Stimulated activated CD4-positive, alpha-beta T cell treated with anti-CD3 and anti-CD28 coated beads, Interleukin-4, amount 100 ng/mL, for 24 hours (primary cell): ENCODE measurements at regions not wholly inside any gene's neighbourhood (a gene's known extent, or its start where the extent isn't known, plus 50 kb on each side); places are given as distances from the start of the nearest gene placed in this dataset.

Experiments
- DNase-seq: peaks from one replicate; pipeline ENCODE4 v3.0.0-alpha.2; 2020

DNA sequence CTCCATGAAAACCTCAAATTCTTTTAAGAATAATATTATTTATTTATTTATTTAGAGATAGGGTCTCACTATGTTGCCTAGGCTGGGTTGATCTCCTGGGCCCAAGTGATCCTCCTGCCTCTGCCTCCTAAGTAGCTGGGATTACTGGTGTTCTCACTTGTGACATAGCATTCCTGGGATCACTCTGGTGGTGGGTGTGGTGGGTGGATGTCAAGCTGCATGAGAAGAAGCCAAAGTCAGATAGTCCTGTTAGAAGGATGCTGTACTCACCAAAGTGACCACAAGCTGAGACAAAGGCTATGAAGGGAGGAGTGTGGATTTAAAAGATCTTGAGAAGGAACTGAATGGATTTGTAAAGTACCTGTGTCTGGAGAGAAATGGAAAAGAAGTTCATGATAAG, 87.9 kb upstream of the SPON1 start:
- DNase-seq: no peak

GRCh38 chr11:13875643-13876042, 86.9 kb upstream of the SPON1 start:
- DNase-seq: no peak

DNA sequence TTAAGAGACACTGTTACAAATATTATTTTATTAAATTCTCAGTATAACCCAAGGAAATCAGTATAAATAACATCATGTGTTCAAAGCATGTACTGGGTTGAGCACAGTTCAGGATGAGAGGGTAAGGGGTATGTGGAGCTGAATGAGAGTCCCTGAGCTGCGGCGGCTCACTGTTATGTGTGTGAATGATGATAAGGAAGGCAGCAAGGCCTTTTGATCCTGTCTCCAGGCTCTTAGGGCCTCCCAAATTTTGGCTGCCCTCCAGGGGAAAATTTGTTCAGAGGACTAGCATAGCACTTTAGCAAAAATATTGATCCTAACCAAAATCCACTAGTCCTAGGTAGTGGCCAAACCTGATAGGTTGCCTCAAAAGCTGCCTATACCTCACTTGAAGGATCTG, 86.1 kb upstream of the SPON1 start:
- DNase-seq: no peak

DNA sequence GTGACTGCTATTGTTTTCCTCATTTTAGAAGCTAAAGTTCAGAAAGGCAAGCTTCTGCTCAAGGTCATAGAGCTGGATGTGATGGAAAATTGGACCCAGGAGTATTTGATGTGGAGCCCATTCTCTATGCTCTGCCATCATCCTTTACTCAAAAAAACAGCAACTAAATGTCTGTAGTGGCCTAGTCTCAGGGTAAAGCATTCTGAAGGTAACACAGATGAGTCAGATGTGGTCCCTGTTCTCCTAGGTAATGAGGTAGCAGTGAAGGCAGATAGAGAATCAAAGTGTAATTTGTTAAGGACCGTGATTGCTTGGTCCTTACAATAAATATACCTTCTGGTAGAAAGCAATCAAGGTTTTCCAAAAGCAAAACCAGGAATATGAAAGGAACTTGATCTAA, 84.4 kb upstream of the SPON1 start:
- no peak for DNase-seq

DNA sequence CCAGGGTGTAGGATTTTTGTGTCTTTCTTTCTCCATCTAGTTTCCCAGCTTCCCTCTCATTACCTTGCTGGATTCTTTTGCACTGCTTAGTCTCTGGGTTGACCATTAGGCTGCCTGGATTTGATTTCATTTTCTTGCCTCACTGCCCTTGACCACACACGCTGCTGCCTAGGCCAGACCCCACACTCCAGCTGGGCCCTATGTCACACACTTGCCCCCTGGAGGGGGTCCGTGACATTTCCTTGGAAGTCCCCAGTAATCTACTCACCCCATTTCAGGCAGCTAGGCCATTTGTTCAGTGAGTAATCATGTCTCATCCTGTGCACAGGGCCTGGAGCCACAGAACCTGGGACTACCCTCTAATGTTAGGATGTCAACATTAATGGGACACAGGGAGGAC, 81.9 kb upstream of the SPON1 start:
- DNase-seq: no peak

DNA sequence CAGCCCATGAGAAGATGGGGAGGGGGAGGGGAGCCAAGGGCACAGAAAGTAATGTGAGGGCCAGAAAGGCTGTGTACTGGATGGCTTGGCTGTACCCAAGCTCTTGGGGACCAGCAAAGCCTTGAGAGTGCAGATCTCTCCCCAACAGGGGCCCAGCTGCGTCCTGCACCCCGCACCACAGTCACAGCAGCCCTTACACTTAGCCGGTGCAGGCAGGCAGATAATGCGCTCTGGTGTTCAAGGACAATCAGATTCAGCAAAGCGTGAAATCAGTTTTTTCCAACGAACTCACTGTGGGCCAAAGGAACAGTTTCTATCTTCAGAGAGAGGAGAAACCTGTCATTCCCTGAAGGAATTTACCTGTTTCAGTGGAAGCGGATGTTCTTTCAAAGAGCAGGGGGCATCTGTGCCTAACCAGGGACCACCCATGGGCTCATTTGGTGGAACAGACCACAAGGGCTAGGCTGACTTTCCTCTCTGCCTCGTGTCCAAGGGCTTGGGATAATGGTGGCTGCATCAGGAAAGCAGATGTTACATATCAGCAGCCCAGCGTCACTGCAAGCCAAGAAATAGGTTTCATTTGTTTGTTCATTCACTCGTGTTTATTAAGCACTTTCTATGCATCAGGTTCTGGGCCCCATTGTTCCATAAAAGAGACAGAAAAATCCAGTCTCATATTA, 81.2 kb upstream of the SPON1 start:
- DNase-seq: no peak

DNA sequence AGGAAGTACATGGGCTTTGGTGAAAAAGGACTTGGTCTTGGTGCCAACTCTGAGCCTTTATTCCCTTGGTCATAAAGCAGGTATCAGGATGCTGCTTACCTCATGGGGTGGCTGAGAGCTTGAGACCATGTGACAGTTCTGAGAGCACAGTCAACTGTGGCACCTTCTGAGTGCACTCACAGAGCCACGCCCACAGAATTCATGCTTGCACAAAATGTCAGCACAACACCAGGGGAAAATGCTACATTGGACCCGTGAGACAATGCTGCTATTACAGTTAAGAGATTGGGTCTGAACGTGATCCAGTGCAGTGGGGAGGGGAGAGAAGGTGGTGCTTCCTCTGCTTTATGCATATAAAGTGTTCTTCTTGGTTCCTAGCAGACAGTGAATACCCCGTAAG, 79.5 kb upstream of the SPON1 start:
- no peak for DNase-seq

DNA sequence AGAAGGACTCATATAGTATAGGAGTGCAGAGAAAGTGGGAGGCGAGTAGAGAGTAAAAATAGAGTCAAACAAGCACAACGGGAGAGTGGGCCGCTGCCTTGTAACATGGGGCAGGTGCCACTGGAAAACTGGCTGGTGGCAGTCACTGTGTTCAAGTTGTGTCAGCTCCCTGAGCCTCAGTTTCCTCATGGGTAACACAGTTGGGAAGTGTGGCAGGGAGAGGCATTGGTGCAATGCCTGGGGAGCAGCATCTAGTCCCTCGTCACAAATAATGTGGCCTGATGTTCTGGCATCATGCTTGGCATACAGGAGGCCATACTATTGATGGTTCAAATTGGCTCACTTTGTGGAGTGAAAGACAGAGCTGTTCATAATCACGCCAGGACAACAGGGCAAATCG, 78.9 kb upstream of the SPON1 start:
- no peak for DNase-seq

DNA sequence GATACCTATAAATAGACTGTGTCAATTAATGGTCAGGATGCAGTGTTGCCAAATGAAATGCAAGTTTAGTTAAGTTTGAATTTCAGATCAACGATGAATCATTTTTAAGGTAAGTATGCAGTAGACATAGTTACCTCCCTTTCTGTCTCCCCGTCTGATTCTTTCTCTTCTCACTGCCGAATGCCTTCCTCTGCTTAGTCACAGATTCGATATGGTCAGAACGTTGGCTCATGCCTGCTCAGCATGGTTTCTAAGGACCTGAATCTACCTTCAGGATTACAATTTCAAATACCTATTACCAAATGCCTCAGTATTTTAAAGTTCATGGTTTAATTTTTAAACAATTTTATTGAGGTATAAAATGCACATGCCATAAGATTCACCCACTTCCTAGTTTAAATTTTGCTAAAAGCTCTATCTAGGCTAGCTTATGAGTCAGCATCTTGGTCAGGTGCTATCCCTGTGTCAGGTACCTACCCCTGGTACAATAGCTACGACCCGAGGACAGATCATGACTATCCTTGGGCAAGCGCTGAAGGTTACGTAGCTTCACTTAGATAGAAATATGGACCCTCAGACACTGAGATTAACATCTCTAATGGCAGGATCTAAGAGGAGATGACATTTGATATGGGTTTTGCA, 78.2 kb upstream of the SPON1 start:
- no peak for DNase-seq

- DNase-seq: no peak
These were observed 77.4 kb upstream of the SPON1 start for GRCh38 chr11:13885083-13885482.

DNA sequence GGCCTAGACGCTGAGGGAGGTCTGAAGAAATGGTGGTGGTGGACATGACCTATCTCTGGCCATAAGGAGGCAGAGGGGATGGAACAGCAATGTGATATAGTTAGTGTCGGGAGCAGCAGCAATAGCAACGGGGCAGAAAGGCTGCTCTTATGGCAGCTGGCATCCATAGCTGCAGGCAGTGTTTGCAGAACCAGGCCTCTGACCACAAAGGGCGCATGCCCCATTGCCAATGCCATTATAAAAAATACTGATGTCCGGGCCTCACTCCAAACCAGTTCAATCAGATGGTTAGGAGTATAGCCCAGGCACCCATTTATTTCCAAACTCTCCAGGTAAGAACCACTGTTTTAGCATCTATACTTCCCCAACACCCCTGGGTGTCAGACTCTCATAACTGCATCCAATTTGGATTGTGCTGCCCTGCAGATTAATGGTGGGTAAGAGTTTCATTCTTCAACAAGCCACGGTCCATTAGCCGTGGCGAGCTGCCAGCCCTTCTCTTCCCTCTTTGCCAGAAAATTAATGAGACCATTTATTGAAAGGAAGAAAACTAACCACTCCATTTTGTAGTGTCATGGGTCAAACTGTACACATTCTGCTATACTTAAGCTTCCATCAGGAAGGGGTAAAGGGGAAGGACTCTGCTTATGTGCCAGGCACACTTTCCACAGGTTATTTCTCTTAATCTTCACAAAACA, 72.8 kb upstream of the SPON1 start:
- DNase-seq: no peak

GRCh38 chr11:13891911-13892310, 70.6 kb upstream of the SPON1 start:
- DNase-seq: no peak

DNA sequence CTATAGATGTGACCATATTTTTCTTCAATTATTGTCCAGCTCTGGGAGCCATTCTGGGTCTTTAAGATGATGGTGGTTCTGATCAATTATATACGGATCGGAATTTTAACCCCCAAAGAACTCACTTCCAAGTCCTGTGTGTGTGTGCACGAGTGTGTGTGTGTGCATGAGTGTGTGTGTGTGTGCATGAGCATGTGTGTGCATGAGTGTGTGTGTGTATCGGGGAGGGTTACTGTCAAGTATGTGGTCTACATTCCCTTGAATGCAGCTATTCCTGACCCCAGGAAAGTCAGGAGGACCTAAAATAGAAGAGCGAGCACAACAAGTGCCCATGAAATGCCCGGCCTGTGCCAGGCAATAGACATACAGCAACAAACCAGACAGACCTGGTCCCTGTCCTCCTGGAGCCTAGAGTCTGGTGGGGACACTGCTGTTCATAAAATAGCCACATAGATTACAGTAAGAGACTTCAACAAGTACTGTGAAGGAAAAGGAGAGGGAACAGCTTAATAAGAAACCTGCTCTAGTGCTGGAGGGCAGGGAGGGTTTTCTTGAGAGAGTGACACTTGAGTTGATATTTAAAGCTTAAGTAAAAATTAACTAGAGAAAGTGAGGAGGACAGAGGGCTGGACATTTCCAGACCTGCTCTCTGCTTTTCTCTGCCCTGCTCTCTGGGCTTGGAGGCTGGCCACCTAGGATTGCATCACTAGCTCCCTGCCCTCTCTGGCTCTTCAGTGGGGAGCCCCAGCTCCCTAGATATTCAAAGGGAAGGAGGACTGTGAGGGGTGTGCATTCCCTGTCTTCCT, 66.1 kb upstream of the SPON1 start:
- DNase-seq: no peak

GRCh38 chr11:13896981-13897353, 65.6 kb upstream of the SPON1 start:
- no peak for DNase-seq

- DNase-seq: no peak
These were observed 64.8 kb upstream of the SPON1 start for GRCh38 chr11:13897646-13898276.

GRCh38 chr11:13899603-13900002, 62.9 kb upstream of the SPON1 start:
- DNase-seq: no peak

GRCh38 chr11:13902523-13902922, 60.0 kb upstream of the SPON1 start:
- no peak for DNase-seq

- DNase-seq: no peak
These were observed 57.3 kb upstream of the SPON1 start for GRCh38 chr11:13905137-13905781.

DNA sequence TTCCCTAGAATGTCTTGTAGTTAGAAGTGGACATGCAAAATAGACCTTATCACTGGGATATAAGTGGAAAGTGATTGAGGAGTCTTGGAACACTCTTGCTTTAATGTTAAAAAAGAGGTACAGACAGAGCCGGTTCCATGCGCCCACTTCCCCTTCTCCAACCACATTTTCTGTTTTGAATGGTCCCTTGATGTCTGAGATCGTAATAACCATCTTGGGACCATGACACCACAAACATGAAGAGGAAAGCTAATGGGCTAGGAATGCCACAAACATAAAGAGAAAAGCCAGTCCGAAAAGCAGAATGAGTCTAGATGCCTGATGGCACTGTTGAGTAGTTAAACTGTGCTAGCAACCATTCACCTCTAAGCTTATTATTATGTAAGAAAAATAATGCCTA, 54.8 kb upstream of the SPON1 start:
- no peak for DNase-seq

DNA sequence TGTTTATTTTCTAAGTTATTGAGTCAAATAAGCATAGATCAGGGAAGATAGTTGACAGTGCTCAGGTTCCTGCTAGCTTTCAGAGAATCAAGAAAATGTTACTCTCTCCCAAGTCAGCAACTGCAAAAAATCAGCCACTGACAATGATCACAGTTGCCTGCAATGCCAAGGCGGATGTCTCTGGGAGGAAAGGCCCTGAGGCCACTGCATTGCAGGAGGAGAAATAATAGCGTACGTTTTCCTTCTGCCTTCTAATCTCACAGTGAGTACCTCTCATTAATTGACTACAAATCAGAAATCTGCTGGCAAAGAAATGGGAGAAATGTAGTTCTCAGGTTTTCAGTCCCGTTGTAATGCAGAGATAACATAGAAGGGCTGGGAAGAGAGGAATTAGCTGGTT, 54.0 kb upstream of the SPON1 start:
- DNase-seq: no peak
